GM21423 (cell line): ENCODE measurements at regions not wholly inside any gene's neighbourhood (a gene's known extent, or its start where the extent isn't known, plus 50 kb on each side); places are given as distances from the start of the nearest gene placed in this dataset.
"Not testable (repeated sequence)": the region's sequence is repeated elsewhere in the genome, so short reads cannot be mapped to it uniquely, and the experiment has no call there.

Source experiments
- ATAC-seq: cut with Tn5 transposase; IDR thresholded peaks from one replicate; pipeline ENCODE4 v1.9.1; 2021; ENCODE audit warnings: mild to moderate bottlenecking, moderate library complexity; ENCODE audit not compliant: unreplicated experiment

- no peak for ATAC-seq
These were observed 308.9 kb upstream of the LRFN5 start for GRCh38 chr14:41297576-41298327.

GRCh38 chr14:41295734-41296133 is 310.9 kb upstream of the LRFN5 start:
- ATAC-seq: no peak

- ATAC-seq: no peak
These were observed 317.7 kb upstream of the LRFN5 start for GRCh38 chr14:41289025-41289424.

GRCh38 chr14:41285186-41285748 is 321.4 kb upstream of the LRFN5 start:
- no peak for ATAC-seq

GRCh38 chr14:41280745-41281144 is 325.9 kb upstream of the LRFN5 start:
- ATAC-seq: no peak

- ATAC-seq: no peak
These were observed 329.2 kb upstream of the LRFN5 start for GRCh38 chr14:41277450-41277849.

GRCh38 chr14:41257476-41257875 is 349.2 kb upstream of the LRFN5 start:
- ATAC-seq: no peak

- no peak for ATAC-seq
These were observed 371.2 kb upstream of the LRFN5 start for GRCh38 chr14:41235466-41235865.

- no peak for ATAC-seq
These were observed 376.0 kb upstream of the LRFN5 start for GRCh38 chr14:41230683-41231082.

GRCh38 chr14:41229824-41230223 is 376.9 kb upstream of the LRFN5 start:
- ATAC-seq: no peak

GRCh38 chr14:41225433-41225832 is 381.2 kb upstream of the LRFN5 start:
- no peak for ATAC-seq

GRCh38 chr14:41222581-41222980 is 384.1 kb upstream of the LRFN5 start:
- no peak for ATAC-seq

GRCh38 chr14:41214978-41215377 is 391.7 kb upstream of the LRFN5 start:
- ATAC-seq: not testable (repeated sequence)

- ATAC-seq: no peak
These were observed 405.0 kb upstream of the LRFN5 start for GRCh38 chr14:41201696-41202095.

GRCh38 chr14:41187868-41188267 is 418.8 kb upstream of the LRFN5 start:
- ATAC-seq: no peak

GRCh38 chr14:41171045-41171444 is 435.6 kb upstream of the LRFN5 start:
- no peak for ATAC-seq

- no peak for ATAC-seq
These were observed 439.6 kb upstream of the LRFN5 start for GRCh38 chr14:41167040-41167439.

GRCh38 chr14:41154143-41154807 is 452.4 kb upstream of the LRFN5 start:
- ATAC-seq: no peak

- ATAC-seq: no peak
These were observed 460.3 kb upstream of the LRFN5 start for GRCh38 chr14:41146391-41146790.

GRCh38 chr14:41144370-41144769 is 462.3 kb upstream of the LRFN5 start:
- ATAC-seq: no peak

GRCh38 chr14:41137741-41138140 is 468.9 kb upstream of the LRFN5 start:
- ATAC-seq: no peak

GRCh38 chr14:41130274-41130673 is 476.4 kb upstream of the LRFN5 start:
- ATAC-seq: no peak
